Common myeloid progenitor, CD34-positive (primary cell): ENCODE measurements at regions not wholly inside any gene's neighbourhood (a gene's known extent, or its start where the extent isn't known, plus 50 kb on each side); places are given as distances from the start of the nearest gene placed in this dataset.

Source experiments
- CTCF ChIA-PET: fragments of 350-600 bp; sonication (Branson Sonifier 250); formaldehyde crosslinking; loops from one replicate; lab custom pipeline; 2021; ENCODE audit warnings: antibody characterized with exemption; lab: Charles Lee
- POLR2A ChIA-PET: fragments of 350-600 bp; sonication (Branson Sonifier 250); formaldehyde crosslinking; loops from one replicate; lab custom pipeline; 2021; ENCODE audit warnings: antibody characterized with exemption; lab: Charles Lee
- DNase-seq, 3 donors: peaks; one replicate each; pipeline versions ENCODE4 v3.0.0 to v3.0.0-alpha.2; 2013
- H3K27ac ChIP-seq, 2 experiments: 1 replicate in 1 of 2; 2 replicates in 1 of 2; pipeline ENCODE4 v1.7.0; 2013; ENCODE audit warnings: inconsistent platforms in 2 of 2, low read length in 2 of 2, mild to moderate bottlenecking in 2 of 2, low read depth in 1 of 2, moderate library complexity in 1 of 2; ENCODE audit not compliant: severe bottlenecking in 2 of 2, insufficient read depth in 1 of 2, poor library complexity in 1 of 2
- H3K27me3 ChIP-seq, 5 experiments: replicated peaks in 2 of 5; 1 replicate in 3 of 5; 2 replicates in 2 of 5; pipeline versions ENCODE4 v1.6.1 to v1.7.0; 2013; ENCODE audit warnings: low read length in 4 of 5, mild to moderate bottlenecking in 2 of 5, moderate library complexity in 2 of 5, inconsistent platforms in 1 of 5; ENCODE audit not compliant: insufficient read depth in 5 of 5, control insufficient read depth in 4 of 5
- H3K36me3 ChIP-seq, 4 experiments: 1 replicate in 2 of 4; 2 replicates in 2 of 4; pipeline versions ENCODE4 v1.6.1 to v1.7.0; 2013; ENCODE audit warnings: low read length in 3 of 4, control low read depth in 1 of 4, mild to moderate bottlenecking in 1 of 4; ENCODE audit not compliant: control insufficient read depth in 4 of 4, insufficient read depth in 4 of 4
- H3K4me1 ChIP-seq, 4 experiments: 1 replicate in 3 of 4; 2 replicates in 1 of 4; pipeline versions ENCODE4 v1.6.1 to v1.7.1; 2013; ENCODE audit warnings: low read length in 3 of 4, mild to moderate bottlenecking in 3 of 4, control low read depth in 1 of 4, inconsistent platforms in 1 of 4, moderate library complexity in 1 of 4; ENCODE audit not compliant: control insufficient read depth in 4 of 4, insufficient read depth in 4 of 4; ENCODE audit errors: control extremely low read depth in 1 of 4
- H3K4me3 ChIP-seq, 7 experiments: 1 replicate in 4 of 7; 2 replicates in 3 of 7; pipeline versions ENCODE4 v1.5.1 to v1.7.0; 2013; ENCODE audit warnings: mild to moderate bottlenecking in 7 of 7, low read length in 6 of 7, moderate library complexity in 6 of 7, inconsistent platforms in 2 of 7, low read depth in 2 of 7, control low read depth in 1 of 7; ENCODE audit not compliant: insufficient read depth in 4 of 7, control insufficient read depth in 1 of 7; ENCODE audit errors: extremely low read depth in 1 of 7
- H3K9me3 ChIP-seq, 5 experiments: 1 replicate in 4 of 5; 2 replicates in 1 of 5; pipeline versions ENCODE4 v1.6.1 to v1.7.1; 2013; ENCODE audit warnings: low read length in 4 of 5, mild to moderate bottlenecking in 2 of 5, inconsistent platforms in 1 of 5, low read depth in 1 of 5, moderate library complexity in 1 of 5; ENCODE audit not compliant: control insufficient read depth in 4 of 5, insufficient read depth in 2 of 5; ENCODE audit errors: control extremely low read depth in 1 of 5
- WGBS: methylation state at CpG from one replicate; pipeline ENCODE4 v1.1.5; 2013; ENCODE audit not compliant: insufficient coverage; 5-methylcytosine and 5-hydroxymethylcytosine counted together

GRCh38 chr3:117322866-117323265 lies 613.3 kb downstream of the TUSC7 start:
- no CpG with 5 or more reads among the region's 1 CpG for WGBS
- Histone ChIP-seq H3K36me3 (no peaks in the 10 kb centered on the region), H3K9me3 (no peaks in the 10 kb centered on the region), H3K4me3 (no peak overlapping the region), H3K27ac (no peak overlapping the region), H3K27me3 (no peaks in the 10 kb centered on the region), H3K4me1 (no peaks in the 10 kb centered on the region)
- CTCF ChIA-PET = no interaction called here
- peak; percentile 14 to 44 (median 39) for DNase-seq
- POLR2A ChIA-PET = no interaction called here

- Histone ChIP-seq H3K27me3 (no peaks in the 10 kb centered on the region), H3K4me3 (no peak overlapping the region), H3K9me3 (no peaks in the 10 kb centered on the region), H3K36me3 (no peaks in the 10 kb centered on the region), H3K27ac (no peak overlapping the region), H3K4me1 (no peaks in the 10 kb centered on the region)
- CTCF ChIA-PET = no interaction called here
- POLR2A ChIA-PET = no interaction called here
- DNase-seq = peak in 2 of 3 donors; percentile 5 to 10
- WGBS = 39% methylated on average over 3 of the region's 3 CpGs
These were observed 637.3 kb downstream of the TUSC7 start for GRCh38 chr3:117346901-117347300.

- Histone ChIP-seq H3K4me1 (no peaks in the 10 kb centered on the region), H3K4me3 (no peak overlapping the region), H3K9me3 (no peaks in the 10 kb centered on the region), H3K27ac (no peak overlapping the region), H3K36me3 (no peaks in the 10 kb centered on the region), H3K27me3 (no peaks in the 10 kb centered on the region)
- DNase-seq = no peak
- WGBS = 86% methylated on average over 1 of the region's 1 CpG
- CTCF ChIA-PET = interaction anchor here (0.8 kb wide), 1 partner anchor 30 kb away, joined by 3 read pairs; no protein-coding TSS in a partner anchor
- POLR2A ChIA-PET = no interaction called here
These were observed 639.3 kb downstream of the TUSC7 start for GRCh38 chr3:117348884-117349283.

GRCh38 chr3:117349566-117349965 lies 640.0 kb downstream of the TUSC7 start:
- POLR2A ChIA-PET = no interaction called here
- Histone ChIP-seq H3K4me3 (no peak overlapping the region), H3K27ac (no peak overlapping the region), H3K9me3 (no peaks in the 10 kb centered on the region), H3K4me1 (no peaks in the 10 kb centered on the region), H3K36me3 (no peaks in the 10 kb centered on the region), H3K27me3 (no peaks in the 10 kb centered on the region)
- WGBS = no CpG with 5 or more reads among the region's 1 CpG
- CTCF ChIA-PET = interaction anchor here (0.6 to 1.2 kb wide), 3 partner anchors 86 to 291 kb away, joined by 3 to 4 read pairs (median 4); no protein-coding TSS in a partner anchor
- DNase-seq = no peak

- Histone ChIP-seq H3K36me3 (no peaks in the 10 kb centered on the region), H3K27ac (no peak overlapping the region), H3K4me1 (no peaks in the 10 kb centered on the region), H3K4me3 (no peak overlapping the region), H3K9me3 (no peaks in the 10 kb centered on the region), H3K27me3 (no peaks in the 10 kb centered on the region)
- whole genome bisulfite sequencing = 50% methylated on average over 2 of the region's 3 CpGs
- ChIA-PET CTCF (interaction anchor here (1.2 kb wide), 1 partner anchor 292 kb away, joined by 4 read pairs; no protein-coding TSS in a partner anchor), POLR2A (no interaction called here)
- DNase-seq = no peak
These were observed 640.8 kb downstream of the TUSC7 start for GRCh38 chr3:117350371-117350770.

GRCh38 chr3:117355566-117355965 lies 646.0 kb downstream of the TUSC7 start:
- 100% methylated on average over 2 of the region's 4 CpGs for WGBS

GRCh38 chr3:117356091-117356705 lies 646.6 kb downstream of the TUSC7 start:
- no peak overlapping the region for H3K27ac ChIP-seq
- WGBS = 86% methylated on average over 2 of the region's 4 CpGs
- ChIA-PET CTCF (no interaction called here), POLR2A (no interaction called here)
- no peaks in the 10 kb centered on the region for H3K36me3 ChIP-seq
- no peak for DNase-seq
- H3K4me1 ChIP-seq = no peaks in the 10 kb centered on the region
- no peaks in the 10 kb centered on the region for H3K9me3 ChIP-seq
- H3K4me3 ChIP-seq = no peak overlapping the region
- no peaks in the 10 kb centered on the region for H3K27me3 ChIP-seq

More at GRCh38 chr3:117355566-117355965, 646.0 kb downstream of the TUSC7 start:
- Histone ChIP-seq H3K4me3 (no peak overlapping the region), H3K27me3 (no peaks in the 10 kb centered on the region), H3K27ac (no peak overlapping the region), H3K4me1 (no peaks in the 10 kb centered on the region), H3K9me3 (no peaks in the 10 kb centered on the region), H3K36me3 (no peaks in the 10 kb centered on the region)
- ChIA-PET CTCF (no interaction called here), POLR2A (no interaction called here)
- peak; percentile 9 to 39 (median 28) for DNase-seq
